ENCODE measurements at regions not wholly inside any gene's neighbourhood (a gene's known extent, or its start where the extent isn't known, plus 50 kb on each side); places are given as distances from the start of the nearest gene placed in this dataset.

GRCh38 chr5:107310181-107310580 lies 360.6 kb downstream of the EFNA5 start:
- Histone ChIP-seq H3K36me3 (no peaks in the 10 kb centered on the region), H3K27me3 (no peaks in the 10 kb centered on the region), H3K27ac (no peak overlapping the region), H3K9me3 (no peaks in the 10 kb centered on the region), H3K4me1 (peaks cover 0 to 4% (median 0%) of the 10 kb centered on the region in 12 donors), H3K4me3 (no peak overlapping the region)
- ATAC-seq (no peak), DNase-seq (no peak)
- WGBS, 4 donors: 24 to 34% (median 28%) methylated on average over 1 of the region's 1 CpG
- TF ChIP-seq, protein P1, sequence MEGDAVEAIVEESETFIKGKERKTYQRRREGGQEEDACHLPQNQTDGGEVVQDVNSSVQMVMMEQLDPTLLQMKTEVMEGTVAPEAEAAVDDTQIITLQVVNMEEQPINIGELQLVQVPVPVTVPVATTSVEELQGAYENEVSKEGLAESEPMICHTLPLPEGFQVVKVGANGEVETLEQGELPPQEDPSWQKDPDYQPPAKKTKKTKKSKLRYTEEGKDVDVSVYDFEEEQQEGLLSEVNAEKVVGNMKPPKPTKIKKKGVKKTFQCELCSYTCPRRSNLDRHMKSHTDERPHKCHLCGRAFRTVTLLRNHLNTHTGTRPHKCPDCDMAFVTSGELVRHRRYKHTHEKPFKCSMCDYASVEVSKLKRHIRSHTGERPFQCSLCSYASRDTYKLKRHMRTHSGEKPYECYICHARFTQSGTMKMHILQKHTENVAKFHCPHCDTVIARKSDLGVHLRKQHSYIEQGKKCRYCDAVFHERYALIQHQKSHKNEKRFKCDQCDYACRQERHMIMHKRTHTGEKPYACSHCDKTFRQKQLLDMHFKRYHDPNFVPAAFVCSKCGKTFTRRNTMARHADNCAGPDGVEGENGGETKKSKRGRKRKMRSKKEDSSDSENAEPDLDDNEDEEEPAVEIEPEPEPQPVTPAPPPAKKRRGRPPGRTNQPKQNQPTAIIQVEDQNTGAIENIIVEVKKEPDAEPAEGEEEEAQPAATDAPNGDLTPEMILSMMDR (IDR thresholded peaks at IDR 0.05): no peak
- TF ChIP-seq POLR2A (IDR thresholded peaks at IDR 0.05): no peak
- intact Hi-C loops (cut with DNase I): no loop called here

DNA sequence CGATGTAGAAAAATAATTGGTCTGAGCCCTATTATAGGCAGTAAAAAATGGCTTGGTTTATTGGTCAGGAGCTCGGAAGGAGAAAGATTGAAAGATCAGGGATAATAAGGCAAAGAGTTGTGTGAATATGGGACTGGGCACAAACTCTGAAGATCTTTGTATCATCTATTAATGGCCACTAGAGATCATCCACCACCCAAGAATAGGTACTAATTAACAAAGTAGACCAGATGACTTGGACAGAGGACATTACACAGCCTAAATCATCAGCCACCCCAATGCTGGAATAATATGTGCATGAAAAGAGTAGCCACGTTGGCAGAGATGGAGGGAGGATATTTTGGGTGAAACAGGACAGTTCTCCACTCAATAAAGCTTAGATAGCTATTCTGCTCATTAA lies 364.1 kb downstream of the EFNA5 start:
- no peak for TF ChIP-seq POLR2A (IDR thresholded peaks at IDR 0.05)
- Histone ChIP-seq H3K27me3 (no peaks in the 10 kb centered on the region), H3K4me1 (no peaks in the 10 kb centered on the region), H3K27ac (no peak overlapping the region), H3K36me3 (no peaks in the 10 kb centered on the region), H3K9me3 (no peaks in the 10 kb centered on the region), H3K4me3 (no peak overlapping the region)
- intact Hi-C loops (cut with DNase I): no loop called here
- DNase-seq (no peak), ATAC-seq (no peak)
- WGBS, 4 donors: 86 to 90% (median 88%) methylated on average over 3 of the region's 3 CpGs

GRCh38 chr5:107306002-107306401 lies 364.7 kb downstream of the EFNA5 start:
- intact Hi-C loops (cut with DNase I): no loop called here
- TF ChIP-seq POLR2A (IDR thresholded peaks at IDR 0.05): no peak
- TF ChIP-seq, protein P1 (IDR thresholded peaks at IDR 0.05): no peak
- Histone ChIP-seq H3K27ac (no peak overlapping the region), H3K9me3 (no peaks in the 10 kb centered on the region), H3K4me3 (no peak overlapping the region), H3K27me3 (no peaks in the 10 kb centered on the region), H3K4me1 (no peaks in the 10 kb centered on the region), H3K36me3 (no peaks in the 10 kb centered on the region)
- DNase-seq: no peak
- WGBS, 4 donors: 83 to 91% (median 85%) methylated on average over 3 of the region's 3 CpGs
- no peak for ATAC-seq

DNA sequence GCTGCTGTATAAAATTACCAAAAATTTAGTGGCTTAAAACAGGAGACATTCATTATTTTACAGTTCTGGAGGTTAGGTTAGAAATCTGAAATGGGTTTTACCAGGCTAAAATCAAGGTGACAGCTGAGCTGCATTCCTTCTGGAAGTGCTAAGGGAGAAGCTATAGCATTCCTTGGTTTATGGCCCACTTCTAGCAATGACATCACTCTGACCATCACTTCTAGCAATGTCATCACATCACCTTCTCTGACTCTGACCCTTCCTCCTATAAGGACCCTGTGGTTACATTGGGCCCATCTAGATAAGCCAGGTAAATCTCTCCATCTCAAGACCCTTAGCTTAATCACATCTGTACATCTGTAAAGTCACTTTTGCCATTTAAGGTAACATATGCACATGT lies 366.1 kb downstream of the EFNA5 start:
- ATAC-seq (no peak), DNase-seq (no peak)
- no peak overlapping the region for H3K4me3 ChIP-seq
- no peaks in the 10 kb centered on the region for H3K4me1 ChIP-seq
- intact Hi-C loops (cut with DNase I): no loop called here
- no peak overlapping the region for H3K27ac ChIP-seq
- H3K9me3 ChIP-seq: no peaks in the 10 kb centered on the region
- H3K27me3 ChIP-seq: no peaks in the 10 kb centered on the region
- no peaks in the 10 kb centered on the region for H3K36me3 ChIP-seq
- TF ChIP-seq POLR2A (IDR thresholded peaks at IDR 0.05): no peak
- TF ChIP-seq, protein P1 (IDR thresholded peaks at IDR 0.05): no peak

- Histone ChIP-seq H3K36me3 (no peaks in the 10 kb centered on the region), H3K4me1 (no peaks in the 10 kb centered on the region), H3K27me3 (no peaks in the 10 kb centered on the region), H3K9me3 (no peaks in the 10 kb centered on the region), H3K27ac (no peak overlapping the region), H3K4me3 (no peak overlapping the region)
- ATAC-seq (no peak), DNase-seq (no peak)
- TF ChIP-seq, protein P1 (IDR thresholded peaks at IDR 0.05): no peak
- TF ChIP-seq POLR2A (IDR thresholded peaks at IDR 0.05): no peak
- intact Hi-C loops (cut with DNase I): no loop called here
- WGBS, 4 donors: 88 to 97% (median 95%) methylated on average over 1 of the region's 1 CpG
Measured at GRCh38 chr5:107303171-107303968, 367.4 kb downstream of the EFNA5 start.
